ENCODE measurements at regions not wholly inside any gene's neighbourhood (a gene's known extent, or its start where the extent isn't known, plus 50 kb on each side); places are given as distances from the start of the nearest gene placed in this dataset.

DNA sequence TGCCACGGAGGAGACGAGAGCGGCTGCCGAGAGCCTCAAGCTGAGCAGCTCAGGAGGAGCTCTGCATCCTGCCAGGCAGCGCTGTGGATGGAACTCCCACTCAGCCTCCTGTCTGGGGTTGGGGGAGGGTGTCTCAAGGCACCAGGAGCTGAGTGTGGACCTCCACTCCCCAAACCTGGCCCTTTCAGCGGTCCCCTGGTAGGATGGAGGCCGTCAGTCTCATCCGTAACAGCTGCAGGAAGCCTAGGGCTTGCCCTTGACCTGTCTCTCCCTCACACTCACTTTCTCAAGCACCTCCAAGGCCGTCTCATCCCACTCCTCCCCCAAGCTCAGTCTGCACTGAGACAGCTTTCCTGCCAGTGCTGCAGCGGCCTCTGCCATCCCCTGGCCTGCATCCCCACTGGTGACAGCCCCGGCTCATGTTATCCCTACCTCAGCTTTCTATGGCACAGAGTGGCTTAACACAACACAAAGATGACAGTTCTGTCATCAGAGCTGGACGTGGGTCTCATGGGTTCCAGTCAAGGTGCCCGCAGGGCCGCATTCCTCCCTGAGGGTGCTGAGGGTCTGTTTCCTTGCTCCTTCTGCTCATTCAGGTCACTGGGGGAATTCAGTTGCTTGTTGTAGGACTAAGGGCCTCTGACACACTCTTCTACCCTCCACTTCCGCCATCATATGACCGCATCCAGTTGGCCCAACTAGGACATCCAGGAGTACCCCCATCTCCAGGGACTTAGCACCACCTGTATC lies 341.9 kb upstream of the B3GAT1 start (continued):
- no peak for TF ChIP-seq TOE1 (IDR thresholded peaks at IDR 0.05; ENCODE audit: borderline replicate concordance)
- TF ChIP-seq TOE1 (CRISPR knock-in tag; IDR thresholded peaks at IDR 0.05; ENCODE audit: borderline replicate concordance, low read depth), result no peak
- TF ChIP-seq IRF2 (CRISPR knock-in tag; IDR thresholded peaks at IDR 0.05), result no peak
- no peak for TF ChIP-seq SIX5 (IDR thresholded peaks at IDR 0.05; ENCODE audit: borderline replicate concordance in 1 of 2, insufficient read depth in 1 of 2, low read depth in 1 of 2, low read length in 2 of 2)

DNA sequence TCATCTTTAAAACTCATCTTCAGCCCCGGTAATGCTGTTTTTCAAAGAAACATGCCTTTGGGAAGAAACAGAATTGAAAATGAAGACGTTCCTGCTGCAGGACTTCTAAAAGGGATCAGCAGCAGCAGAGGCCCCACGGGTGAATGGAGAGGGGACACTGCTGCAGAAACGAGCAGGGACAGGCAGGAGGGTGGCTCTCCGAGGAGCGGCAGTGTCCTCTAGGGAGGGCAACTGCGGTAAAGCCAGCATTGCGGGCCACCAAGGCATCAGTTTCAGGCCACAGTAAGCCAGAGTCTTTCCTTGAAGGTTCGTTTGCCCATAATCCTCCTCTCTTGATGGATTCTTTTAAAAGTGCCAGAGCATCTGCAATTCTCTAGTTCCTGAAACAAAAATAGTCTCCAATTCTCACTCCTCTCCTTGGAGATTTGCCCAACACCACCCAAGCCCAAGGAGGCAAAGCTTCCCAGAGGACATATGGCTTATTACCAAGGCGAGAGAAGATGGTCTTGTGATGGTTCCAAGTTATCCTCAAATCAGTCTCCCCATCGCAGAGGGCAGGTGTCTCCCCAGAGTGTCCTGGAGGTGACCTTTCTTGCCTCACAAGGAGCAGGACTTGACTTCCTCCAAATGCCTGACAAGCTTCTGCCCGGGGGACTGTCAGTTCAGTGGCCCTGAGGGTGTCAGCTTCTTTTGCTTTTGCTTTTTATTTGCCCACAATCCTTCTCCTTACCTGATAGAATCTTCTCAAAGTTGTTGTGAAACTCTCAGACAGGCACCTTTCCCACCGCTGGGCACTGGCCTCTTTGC lies 341.1 kb upstream of the B3GAT1 start:
- Histone ChIP-seq H3K4me3 (no peak overlapping the region), H3K4me2 (ENCODE audit: insufficient read depth, low read length) (no peak overlapping the region), H3K27me3 (ENCODE audit: control insufficient read depth in 2 of 2, insufficient read depth in 2 of 2, low read length in 2 of 2) (peaks cover 0 to 27% of the 10 kb centered on the region in 2 experiments; a peak in 4 of 5 replicates), H3K9me1 (ENCODE audit: control insufficient read depth, insufficient read depth, low read length) (no peaks in the 10 kb centered on the region), H3K9me3 (replicated peaks; ENCODE audit: control insufficient read depth, insufficient read depth, low read depth, low read length) (no peaks in the 10 kb centered on the region), H3K79me2 (ENCODE audit: control insufficient read depth, insufficient read depth, low read length) (no peaks in the 10 kb centered on the region), H4K20me1 (replicated peaks; ENCODE audit: control insufficient read depth, insufficient read depth, low read length) (no peaks in the 10 kb centered on the region; the same call in 1 of the 2 replicates), H3K4me1 (replicated peaks in 1 of 2; ENCODE audit: control insufficient read depth in 2 of 2, insufficient read depth in 2 of 2, low read length in 2 of 2) (no peaks in the 10 kb centered on the region), H2AFZ (ENCODE audit: low read depth, low read length) (no peak overlapping the region), H3K9ac (ENCODE audit: insufficient read depth in 1 of 2, low read depth in 2 of 2, low read length in 2 of 2) (no peak overlapping the region; a peak in 1 of 4 replicates), H3K27ac (ENCODE audit: extremely low read depth, low read depth, low read length) (no peak overlapping the region), H3K36me3 (ENCODE audit: control insufficient read depth, insufficient read depth, low read length) (no peaks in the 10 kb centered on the region)
- no peak for FAIRE-seq
- no peak for ATAC-seq
- WGBS (ENCODE audit: insufficient coverage, low coverage, missing lambda C conversion rate), result 0% methylated on average over 13 of the region's 13 CpGs
- BruUV-seq (replicated peaks), result no TSS peak
- no peak for DNase-seq (ENCODE audit: extremely low read depth in 1 of 4, low spot score in 3 of 4)
- CTCF ChIA-PET (ENCODE audit: low intra/inter-chr PET ratio), result no interaction called here
- POLR2A ChIA-PET, result interaction anchor here (0.7 to 0.9 kb wide), 4 partner anchors 9 to 230 kb away, joined by 3 to 6 read pairs (median 4); no protein-coding TSS in a partner anchor
- intact Hi-C loops (cut with micrococcal nuclease), result no loop called here
- in situ Hi-C loops (cut with MboI), result no loop called here
- TF ChIP-seq REST (IDR thresholded peaks at IDR 0.05; ENCODE audit: borderline replicate concordance) (no peak), REST (CRISPR knock-in tag; IDR thresholded peaks at IDR 0.05; ENCODE audit: low read depth) (no peak), XRCC4 (IDR thresholded peaks at IDR 0.05; ENCODE audit: extremely low read depth, insufficient read depth, insufficient read length) (no peak), RBM34 (IDR thresholded peaks at IDR 0.05; ENCODE audit: borderline replicate concordance, insufficient read depth, low read length) (no peak), POLR2A (conservative IDR thresholded peaks at IDR 0.05) (no peak), NFYB (IDR thresholded peaks at IDR 0.05; ENCODE audit: extremely low read depth, insufficient read length) (no peak), CEBPG (CRISPR knock-in tag; IDR thresholded peaks at IDR 0.05) (no peak), CEBPG (tag; conservative IDR thresholded peaks at IDR 0.05 in 1 of 2, IDR thresholded peaks at IDR 0.05 in 1 of 2) (no peak)
